Uterus (tissue), 2 donors: ENCODE measurements at regions not wholly inside any gene's neighbourhood (a gene's known extent, or its start where the extent isn't known, plus 50 kb on each side); places are given as distances from the start of the nearest gene placed in this dataset.

Source experiments
- POLR2A ChIP-seq, 2 donors: fragments of 450-650 bp; IDR thresholded peaks; one replicate each; pipeline ENCODE4 v1.6.1; 2016; ENCODE audit warnings: antibody characterized with exemption in 2 of 2, mild to moderate bottlenecking in 1 of 2, moderate library complexity in 1 of 2
- TF ChIP-seq, protein P1 (sequence below), 4 experiments: fragments of 200-600 bp in 2 of 4; fragments of 450-650 bp in 2 of 4; sonication (generic) in 2 of 4; IDR thresholded peaks; one replicate each; pipeline ENCODE4 v1.5.1; 2016 to 2019; ENCODE audit warnings: antibody characterized with exemption in 4 of 4, mild to moderate bottlenecking in 2 of 4, moderate library complexity in 1 of 4

DNA sequence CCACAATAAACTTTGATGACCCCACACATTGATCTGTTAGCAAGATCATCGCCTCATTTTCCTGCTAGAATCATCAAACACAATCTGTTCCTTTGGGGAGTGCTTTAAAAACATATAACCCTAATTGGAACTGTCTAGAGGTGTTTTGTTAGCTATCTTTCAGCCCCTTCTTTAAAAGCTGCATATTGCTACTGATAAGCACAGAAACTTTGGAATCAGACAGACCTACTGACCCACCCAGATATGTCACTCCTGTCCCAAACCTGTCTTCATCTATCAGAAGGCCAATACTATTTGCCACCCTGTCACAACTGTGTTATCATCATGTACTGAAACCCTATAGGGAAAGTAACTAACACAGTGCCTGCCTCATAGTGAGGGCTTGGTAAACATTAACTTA, 172.4 kb upstream of the SASH1 start:
- TF ChIP-seq, protein P1, sequence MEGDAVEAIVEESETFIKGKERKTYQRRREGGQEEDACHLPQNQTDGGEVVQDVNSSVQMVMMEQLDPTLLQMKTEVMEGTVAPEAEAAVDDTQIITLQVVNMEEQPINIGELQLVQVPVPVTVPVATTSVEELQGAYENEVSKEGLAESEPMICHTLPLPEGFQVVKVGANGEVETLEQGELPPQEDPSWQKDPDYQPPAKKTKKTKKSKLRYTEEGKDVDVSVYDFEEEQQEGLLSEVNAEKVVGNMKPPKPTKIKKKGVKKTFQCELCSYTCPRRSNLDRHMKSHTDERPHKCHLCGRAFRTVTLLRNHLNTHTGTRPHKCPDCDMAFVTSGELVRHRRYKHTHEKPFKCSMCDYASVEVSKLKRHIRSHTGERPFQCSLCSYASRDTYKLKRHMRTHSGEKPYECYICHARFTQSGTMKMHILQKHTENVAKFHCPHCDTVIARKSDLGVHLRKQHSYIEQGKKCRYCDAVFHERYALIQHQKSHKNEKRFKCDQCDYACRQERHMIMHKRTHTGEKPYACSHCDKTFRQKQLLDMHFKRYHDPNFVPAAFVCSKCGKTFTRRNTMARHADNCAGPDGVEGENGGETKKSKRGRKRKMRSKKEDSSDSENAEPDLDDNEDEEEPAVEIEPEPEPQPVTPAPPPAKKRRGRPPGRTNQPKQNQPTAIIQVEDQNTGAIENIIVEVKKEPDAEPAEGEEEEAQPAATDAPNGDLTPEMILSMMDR (IDR thresholded peaks at IDR 0.05): no peak
- no peak for TF ChIP-seq POLR2A (IDR thresholded peaks at IDR 0.05)
